Effector memory CD8-positive, alpha-beta T cell (primary cell): ENCODE measurements at regions not wholly inside any gene's neighbourhood (a gene's known extent, or its start where the extent isn't known, plus 50 kb on each side); places are given as distances from the start of the nearest gene placed in this dataset.

Source experiments
- ATAC-seq: fragments of 150-1000 bp; cut with Tn5 transposase; replicated peaks from 2 replicates; pipeline ENCODE4 v1.10.0; 2021; ENCODE audit warnings: mild to moderate bottlenecking, moderate library complexity
- DNase-seq, 3 experiments: peaks; one replicate each; pipeline ENCODE4 v3.0.0; 2021
- H3K27ac Mint-ChIP-seq, 2 donors: one replicate each; pipeline ENCODE4 v1.8.0; 2022; ENCODE audit warnings: mild to moderate bottlenecking in 2 of 2, mixed read lengths in 2 of 2, moderate library complexity in 2 of 2
- H3K27me3 Mint-ChIP-seq, 2 donors: one replicate each; pipeline ENCODE4 v1.8.0; 2022; ENCODE audit warnings: mixed read lengths in 2 of 2
- H3K36me3 Mint-ChIP-seq: one replicate; pipeline ENCODE4 v1.8.0; 2022; ENCODE audit warnings: mild to moderate bottlenecking, moderate library complexity, mixed read lengths; ENCODE audit not compliant: insufficient read depth
- H3K4me1 Mint-ChIP-seq, 2 donors: one replicate each; pipeline ENCODE4 v1.8.0; 2022; ENCODE audit warnings: low read depth in 2 of 2, mixed read lengths in 2 of 2
- H3K4me3 Mint-ChIP-seq, 2 donors: one replicate each; pipeline ENCODE4 v1.8.0; 2022; ENCODE audit warnings: mild to moderate bottlenecking in 2 of 2, mixed read lengths in 2 of 2, moderate library complexity in 2 of 2
- H3K9me3 Mint-ChIP-seq, 2 donors: one replicate each; pipeline ENCODE4 v1.8.0; 2022; ENCODE audit warnings: mixed read lengths in 2 of 2

DNA sequence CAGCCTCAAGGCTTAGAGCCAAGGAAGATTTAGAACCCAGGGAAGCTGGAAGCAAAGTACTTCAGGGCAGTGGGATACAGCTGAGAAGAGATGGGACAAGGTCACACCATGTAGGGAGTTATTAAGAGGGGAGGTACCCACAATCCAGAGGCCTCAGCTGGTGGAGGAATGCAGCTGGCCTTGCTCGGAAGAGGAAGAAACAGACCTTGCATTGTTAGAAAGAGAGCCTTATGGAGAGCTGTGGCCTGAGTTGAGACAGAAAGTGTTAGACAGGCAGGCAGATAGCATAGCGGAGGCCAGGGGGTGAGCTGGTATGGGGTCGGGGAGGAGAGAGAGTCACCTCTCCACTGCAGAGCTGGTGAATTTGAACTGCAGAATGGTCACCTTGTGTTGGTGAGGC is 173.1 kb downstream of the JCAD start:
- H3K27me3 Mint-ChIP-seq, result peaks cover 16 to 22% of the 10 kb centered on the region in 2 donors
- H3K9me3 Mint-ChIP-seq, result no peaks in the 10 kb centered on the region
- H3K4me1 Mint-ChIP-seq, result no peaks in the 10 kb centered on the region
- ATAC-seq (no peak), DNase-seq (no peak)
- H3K27ac Mint-ChIP-seq, result no peak overlapping the region
- no peaks in the 10 kb centered on the region for H3K36me3 Mint-ChIP-seq
- no peak overlapping the region for H3K4me3 Mint-ChIP-seq

- ATAC-seq (no peak), DNase-seq (no peak)
- Mint-ChIP-seq H3K4me3 (no peak overlapping the region), H3K4me1 (no peaks in the 10 kb centered on the region), H3K27ac (no peak overlapping the region), H3K9me3 (no peaks in the 10 kb centered on the region), H3K36me3 (no peaks in the 10 kb centered on the region), H3K27me3 (peaks cover 34 to 43% of the 10 kb centered on the region in 2 donors)
Measured at GRCh38 chr10:29883231-29883630, 176.2 kb downstream of the JCAD start.

DNA sequence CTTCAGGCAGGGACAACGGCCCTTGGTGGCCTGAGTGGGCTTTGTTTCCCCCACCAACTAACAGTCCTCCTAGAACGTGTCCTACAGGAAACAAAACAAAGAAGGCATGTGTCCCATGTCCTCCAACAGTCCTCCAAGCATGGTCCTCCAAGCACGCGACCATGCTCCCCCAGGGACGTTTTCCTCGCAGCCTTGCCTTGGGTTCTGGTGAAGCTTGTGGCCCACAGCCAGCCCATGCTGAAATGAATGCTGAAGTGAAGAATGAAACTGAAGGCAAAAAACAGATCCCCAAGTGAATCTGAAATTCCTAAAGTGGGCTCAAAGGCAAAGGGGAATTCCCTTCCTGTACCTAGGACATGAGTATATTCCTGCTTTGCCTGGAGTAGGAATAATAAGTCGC is 176.6 kb downstream of the JCAD start:
- no peak for ATAC-seq
- no peaks in the 10 kb centered on the region for H3K36me3 Mint-ChIP-seq
- H3K27ac Mint-ChIP-seq, result no peak overlapping the region

DNA sequence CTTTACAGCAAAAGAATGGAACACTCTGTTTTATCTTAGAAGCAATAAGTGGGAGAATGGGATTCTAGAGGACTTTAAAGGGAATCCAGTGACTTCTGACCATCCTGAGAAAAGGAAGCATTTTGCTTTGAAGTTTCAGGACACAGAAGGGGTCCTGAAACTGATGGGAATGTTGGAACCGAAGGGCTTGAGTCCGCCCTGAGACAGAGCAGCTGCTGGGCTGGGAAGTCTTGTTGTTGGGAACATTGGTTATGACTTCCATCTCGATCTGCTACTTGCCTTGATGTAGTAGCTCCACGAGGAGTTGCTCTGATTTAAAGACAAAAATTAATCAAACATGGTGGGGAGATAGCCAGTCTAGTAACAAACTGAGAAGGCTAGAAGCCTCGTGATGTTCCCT is 177.6 kb downstream of the JCAD start:
- no peak for DNase-seq
- H3K4me1 Mint-ChIP-seq, result no peaks in the 10 kb centered on the region
- H3K36me3 Mint-ChIP-seq, result no peaks in the 10 kb centered on the region
- H3K4me3 Mint-ChIP-seq, result no peak overlapping the region
- no peak for ATAC-seq
- peaks cover 48 to 57% of the 10 kb centered on the region in 2 donors for H3K27me3 Mint-ChIP-seq
- no peaks in the 10 kb centered on the region for H3K9me3 Mint-ChIP-seq
- no peak overlapping the region for H3K27ac Mint-ChIP-seq

More for the DNA sequence above, 176.6 kb downstream of the JCAD start:
- Mint-ChIP-seq H3K9me3 (no peaks in the 10 kb centered on the region), H3K4me3 (no peak overlapping the region), H3K27me3 (peaks cover 39 to 48% of the 10 kb centered on the region in 2 donors), H3K4me1 (no peaks in the 10 kb centered on the region)
- DNase-seq, result no peak

DNA sequence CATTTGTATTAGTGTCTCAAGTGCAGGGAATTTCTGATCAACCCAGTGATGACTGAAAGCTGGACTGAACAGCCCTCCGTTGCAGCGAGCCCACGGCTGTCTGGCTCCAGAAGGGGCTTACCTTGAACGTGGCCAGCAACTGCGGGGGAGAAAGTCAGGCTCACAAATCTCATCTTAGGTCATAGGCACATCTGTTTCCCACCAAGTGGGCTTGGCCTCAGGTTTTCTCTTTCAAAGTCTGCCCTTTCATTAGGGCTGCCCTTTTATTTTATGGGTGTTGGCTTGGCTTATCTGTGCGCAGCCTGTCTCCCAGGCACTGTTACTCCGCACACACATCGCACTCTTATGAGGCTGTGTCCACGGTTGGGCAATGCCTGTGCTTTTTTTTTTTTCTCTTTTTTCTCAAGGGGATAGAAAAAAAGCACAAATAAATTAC is 178.0 kb downstream of the JCAD start:
- H3K36me3 Mint-ChIP-seq, result no peaks in the 10 kb centered on the region
- no peaks in the 10 kb centered on the region for H3K4me1 Mint-ChIP-seq
- DNase-seq (no peak), ATAC-seq (no peak)
- H3K27me3 Mint-ChIP-seq, result peaks cover 51 to 62% of the 10 kb centered on the region in 2 donors
- no peak overlapping the region for H3K4me3 Mint-ChIP-seq
- H3K9me3 Mint-ChIP-seq, result no peaks in the 10 kb centered on the region
- no peak overlapping the region for H3K27ac Mint-ChIP-seq

- H3K27ac Mint-ChIP-seq, result no peak overlapping the region
- no peak for DNase-seq
Measured at GRCh38 chr10:29880856-29881255, 178.5 kb downstream of the JCAD start.

GRCh38 chr10:29879862-29880261 is 179.5 kb downstream of the JCAD start:
- Mint-ChIP-seq H3K36me3 (no peaks in the 10 kb centered on the region), H3K4me3 (no peak overlapping the region), H3K9me3 (no peaks in the 10 kb centered on the region), H3K27ac (no peak overlapping the region), H3K27me3 (peaks cover 47 to 59% of the 10 kb centered on the region in 2 donors), H3K4me1 (no peaks in the 10 kb centered on the region)
- no peak for DNase-seq
- ATAC-seq, result no peak

More at GRCh38 chr10:29880856-29881255, 178.5 kb downstream of the JCAD start:
- Mint-ChIP-seq H3K36me3 (no peaks in the 10 kb centered on the region), H3K4me3 (no peak overlapping the region), H3K9me3 (no peaks in the 10 kb centered on the region), H3K4me1 (no peaks in the 10 kb centered on the region), H3K27me3 (peaks cover 50 to 64% of the 10 kb centered on the region in 2 donors)
- ATAC-seq, result no peak

DNA sequence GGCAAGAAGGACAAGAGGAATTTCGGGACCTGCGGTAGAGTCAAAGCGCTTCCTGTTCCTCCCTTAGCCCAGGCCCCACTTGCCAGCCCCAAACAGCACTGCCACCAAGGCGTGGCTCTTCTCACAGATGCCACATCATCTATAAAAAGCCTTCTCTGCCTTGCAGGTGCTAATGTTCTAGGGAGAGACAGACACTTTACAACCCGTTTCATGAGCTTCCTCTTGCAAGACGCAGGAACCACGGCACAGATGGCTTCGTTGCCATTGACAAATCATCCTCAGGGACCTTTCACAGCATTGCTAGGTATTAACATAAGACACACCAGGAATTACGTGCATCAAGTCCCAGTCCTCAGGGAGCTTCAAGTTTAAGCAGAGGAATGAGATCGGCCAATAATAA is 180.9 kb downstream of the JCAD start:
- Mint-ChIP-seq H3K4me1 (no peaks in the 10 kb centered on the region), H3K27ac (no peak overlapping the region), H3K27me3 (peaks cover 47 to 53% of the 10 kb centered on the region in 2 donors), H3K4me3 (no peak overlapping the region), H3K9me3 (no peaks in the 10 kb centered on the region), H3K36me3 (no peaks in the 10 kb centered on the region)
- ATAC-seq, result no peak
- no peak for DNase-seq

DNA sequence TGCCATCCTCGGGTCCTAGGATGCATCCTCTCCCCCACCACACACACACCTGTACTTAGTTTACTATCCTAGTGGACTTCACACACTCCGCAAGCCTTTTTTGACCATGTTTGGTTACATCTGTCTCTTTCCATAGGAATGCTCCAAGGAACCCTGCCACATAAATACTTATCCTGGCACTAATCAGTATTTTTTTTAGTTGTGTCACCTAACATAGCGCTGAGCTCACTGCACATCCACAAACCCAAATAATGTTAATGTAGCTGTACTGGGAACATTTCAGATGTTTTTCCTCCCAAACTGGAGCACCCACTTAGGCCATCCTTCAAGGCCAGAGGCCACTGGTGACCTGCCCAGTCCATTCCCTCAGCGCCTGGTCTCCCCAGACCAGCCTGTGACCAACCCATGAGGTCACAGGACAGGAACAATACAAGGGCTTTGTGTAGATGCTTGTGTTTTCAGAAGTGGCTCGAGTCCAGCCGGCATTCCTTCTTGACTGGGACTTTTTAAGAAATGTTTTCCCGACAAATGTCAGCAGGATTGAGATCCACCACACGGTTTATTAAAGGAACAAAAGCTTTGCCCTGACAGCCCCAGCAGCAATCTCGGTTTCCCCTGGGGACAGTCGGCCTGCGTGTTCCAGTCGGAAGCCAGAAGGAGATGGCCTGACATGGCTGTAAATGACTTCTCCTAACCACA is 181.4 kb downstream of the JCAD start:
- Mint-ChIP-seq H3K4me1 (no peaks in the 10 kb centered on the region), H3K27me3 (peaks cover 47 to 50% of the 10 kb centered on the region in 2 donors), H3K36me3 (no peaks in the 10 kb centered on the region), H3K4me3 (no peak overlapping the region), H3K27ac (no peak overlapping the region), H3K9me3 (no peaks in the 10 kb centered on the region)
- no peak for ATAC-seq
- DNase-seq, result no peak

GRCh38 chr10:29876008-29876555 is 183.3 kb downstream of the JCAD start:
- Mint-ChIP-seq H3K4me1 (no peaks in the 10 kb centered on the region), H3K9me3 (peaks cover 0 to under 1% of the 10 kb centered on the region in 2 donors), H3K4me3 (no peak overlapping the region), H3K27me3 (peaks cover 47 to 50% of the 10 kb centered on the region in 2 donors), H3K27ac (no peak overlapping the region), H3K36me3 (no peaks in the 10 kb centered on the region)
- DNase-seq (no peak), ATAC-seq (no peak)

GRCh38 chr10:29874606-29875269 is 184.6 kb downstream of the JCAD start:
- H3K4me1 Mint-ChIP-seq, result no peaks in the 10 kb centered on the region
- peaks cover 40 to 43% of the 10 kb centered on the region in 2 donors for H3K27me3 Mint-ChIP-seq
- no peak overlapping the region for H3K27ac Mint-ChIP-seq
- H3K9me3 Mint-ChIP-seq, result peaks cover 6 to 11% of the 10 kb centered on the region in 2 donors
- no peak overlapping the region for H3K4me3 Mint-ChIP-seq
- DNase-seq (no peak), ATAC-seq (no peak)
- no peaks in the 10 kb centered on the region for H3K36me3 Mint-ChIP-seq

GRCh38 chr10:29873941-29874484 is 185.4 kb downstream of the JCAD start:
- Mint-ChIP-seq H3K36me3 (no peaks in the 10 kb centered on the region), H3K27me3 (peaks cover 36 to 41% of the 10 kb centered on the region in 2 donors), H3K9me3 (peaks cover 6 to 11% of the 10 kb centered on the region in 2 donors), H3K4me1 (no peaks in the 10 kb centered on the region), H3K4me3 (no peak overlapping the region), H3K27ac (no peak overlapping the region)
- no peak for DNase-seq
- ATAC-seq, result no peak

GRCh38 chr10:29870522-29871044 is 188.8 kb downstream of the JCAD start:
- no peak overlapping the region for H3K4me3 Mint-ChIP-seq
- DNase-seq (no peak), ATAC-seq (no peak)
- peaks cover 3 to 11% of the 10 kb centered on the region in 2 donors for H3K27me3 Mint-ChIP-seq
- H3K9me3 Mint-ChIP-seq, result peaks cover 6 to 11% of the 10 kb centered on the region in 2 donors
- H3K27ac Mint-ChIP-seq, result no peak overlapping the region
- no peaks in the 10 kb centered on the region for H3K36me3 Mint-ChIP-seq
- no peaks in the 10 kb centered on the region for H3K4me1 Mint-ChIP-seq
